NCI-H1694 treated with DMSO at 0.1 percent for 48 hours (cell line): ENCODE measurements at regions not wholly inside any gene's neighbourhood (a gene's known extent, or its start where the extent isn't known, plus 50 kb on each side); places are given as distances from the start of the nearest gene placed in this dataset.
A peak's percentile ranks its signal among the peaks of the same experiment; 100 is the strongest.

Experiments used
- DNase-seq: peaks from one replicate; lab custom pipeline; 2025; lab: John Stamatoyannopoulos, UW

GRCh38 chr2:151083856-151084795, 177.5 kb downstream of the RBM43 start:
- DNase-seq, result no peak

GRCh38 chr2:151078889-151079288, 182.8 kb downstream of the RBM43 start:
- no peak for DNase-seq

- no peak for DNase-seq
Observed at GRCh38 chr2:151071906-151072305, 189.8 kb downstream of the RBM43 start.

GRCh38 chr2:151071382-151071781, 190.3 kb downstream of the RBM43 start:
- no peak for DNase-seq

GRCh38 chr2:151070253-151070652, 191.4 kb downstream of the RBM43 start:
- DNase-seq, result no peak

- no peak for DNase-seq
Observed at GRCh38 chr2:151067658-151068369, 193.8 kb downstream of the RBM43 start.

- DNase-seq, result no peak
Observed at GRCh38 chr2:151063271-151063670, 198.4 kb downstream of the RBM43 start.

- DNase-seq, result no peak
Observed at GRCh38 chr2:151060287-151060686, 201.4 kb downstream of the RBM43 start.

GRCh38 chr2:151056870-151057269, 204.8 kb downstream of the RBM43 start:
- no peak for DNase-seq

- DNase-seq, result no peak
Observed at GRCh38 chr2:151053661-151053990, 208.0 kb downstream of the RBM43 start.

GRCh38 chr2:151052850-151053660, 208.6 kb downstream of the RBM43 start:
- DNase-seq, result no peak

- DNase-seq, result peak; percentile 72
Observed at GRCh38 chr2:151051574-151052220, 210.0 kb downstream of the RBM43 start.

GRCh38 chr2:151049746-151050145, 211.9 kb downstream of the RBM43 start:
- DNase-seq, result no peak

GRCh38 chr2:151048331-151049054, 213.2 kb downstream of the RBM43 start:
- DNase-seq, result no peak

- no peak for DNase-seq
Observed at GRCh38 chr2:151043484-151043883, 218.2 kb downstream of the RBM43 start.

GRCh38 chr2:151042964-151043363, 218.7 kb downstream of the RBM43 start:
- no peak for DNase-seq

- DNase-seq, result no peak
Observed at GRCh38 chr2:151040039-151040438, 221.6 kb downstream of the RBM43 start.

GRCh38 chr2:151038516-151038915, 223.1 kb downstream of the RBM43 start:
- no peak for DNase-seq

- DNase-seq, result no peak
Observed at GRCh38 chr2:151037434-151037833, 224.2 kb downstream of the RBM43 start.

- DNase-seq, result no peak
Observed at GRCh38 chr2:151033271-151034248, 228.1 kb downstream of the RBM43 start.
